HG02642 (cell line): ENCODE measurements at regions not wholly inside any gene's neighbourhood (a gene's known extent, or its start where the extent isn't known, plus 50 kb on each side); places are given as distances from the start of the nearest gene placed in this dataset.
"Not testable (repeated sequence)": the region's sequence is repeated elsewhere in the genome, so short reads cannot be mapped to it uniquely, and the experiment has no call there.

Experiments used
- ATAC-seq: cut with Tn5 transposase; IDR thresholded peaks from one replicate; pipeline ENCODE4 v1.9.1; 2021; ENCODE audit warnings: mild to moderate bottlenecking; ENCODE audit not compliant: unreplicated experiment, poor library complexity

DNA sequence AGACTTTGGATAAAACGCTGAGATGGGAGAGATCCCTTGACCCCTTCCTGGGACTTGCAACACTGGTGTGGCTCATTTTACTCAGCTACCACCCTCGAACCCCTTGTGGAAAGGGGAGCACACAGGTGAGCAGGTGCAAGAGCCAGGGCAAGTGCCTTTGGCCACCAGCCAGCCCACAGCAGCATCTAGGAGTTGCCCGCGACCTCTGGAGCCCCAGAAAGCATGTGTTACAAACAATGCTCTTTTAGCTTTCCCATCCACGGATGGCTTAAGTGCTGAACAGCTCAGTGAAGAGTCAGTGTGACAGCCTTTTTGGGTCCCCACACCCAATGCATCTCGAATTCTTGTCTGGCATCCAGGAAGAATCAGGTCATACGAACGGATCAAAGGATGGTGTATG, 197.8 kb downstream of the MEMO1 start:
- ATAC-seq, result no peak

DNA sequence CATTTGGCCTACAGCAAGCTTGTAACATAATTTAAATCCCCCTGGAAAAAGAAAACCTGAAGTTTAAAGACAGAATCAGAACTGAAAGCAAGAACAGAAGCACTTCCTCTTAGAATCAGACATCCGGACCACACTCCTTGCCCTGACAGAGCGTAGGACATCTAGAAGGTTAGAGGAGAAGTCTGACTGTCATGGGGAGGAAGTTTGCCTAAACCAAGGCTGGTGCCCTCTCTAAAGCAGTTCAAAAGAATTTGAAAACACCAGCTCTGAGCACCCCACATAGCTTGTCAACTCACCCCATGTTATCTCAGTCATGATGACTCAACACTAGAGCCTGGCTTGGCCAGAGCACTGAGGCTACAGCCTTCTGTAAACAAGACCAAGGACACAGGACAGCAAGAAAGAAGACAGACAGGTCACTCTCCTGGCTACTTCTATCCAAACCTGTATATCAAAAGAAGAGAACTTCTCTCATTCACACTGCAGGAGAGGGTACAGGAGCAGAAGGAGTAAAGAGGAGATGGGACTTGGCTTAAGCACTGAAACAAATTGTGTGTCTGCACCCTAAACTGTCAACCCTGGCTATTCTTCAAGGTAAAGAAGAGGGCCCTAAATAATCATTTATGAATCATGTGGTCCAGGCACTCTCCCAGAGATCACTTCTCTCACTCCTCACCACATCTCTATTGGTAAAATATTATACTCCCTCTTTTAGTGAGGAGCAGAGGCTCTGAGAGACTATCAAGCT, 198.6 kb downstream of the MEMO1 start:
- ATAC-seq, result peak; percentile 99

DNA sequence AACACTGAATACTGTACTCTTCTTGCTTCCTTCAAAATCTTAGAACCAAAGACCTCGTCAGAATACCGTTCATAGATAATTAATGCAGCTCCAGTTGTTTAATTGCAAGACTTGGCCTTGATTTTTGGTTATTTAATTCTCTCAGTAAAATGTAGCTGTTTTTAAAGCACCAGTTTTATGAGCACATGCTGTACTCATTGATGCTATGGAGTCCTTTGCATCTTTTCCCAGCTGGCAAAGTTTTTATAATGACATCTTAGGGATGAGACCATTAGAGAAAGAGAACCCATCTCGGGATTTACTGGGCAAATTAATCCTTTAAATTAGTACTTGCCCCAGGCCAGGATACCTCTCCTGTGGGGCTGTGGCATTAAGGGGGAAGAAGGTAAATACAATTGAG, 199.3 kb downstream of the MEMO1 start:
- no peak for ATAC-seq

DNA sequence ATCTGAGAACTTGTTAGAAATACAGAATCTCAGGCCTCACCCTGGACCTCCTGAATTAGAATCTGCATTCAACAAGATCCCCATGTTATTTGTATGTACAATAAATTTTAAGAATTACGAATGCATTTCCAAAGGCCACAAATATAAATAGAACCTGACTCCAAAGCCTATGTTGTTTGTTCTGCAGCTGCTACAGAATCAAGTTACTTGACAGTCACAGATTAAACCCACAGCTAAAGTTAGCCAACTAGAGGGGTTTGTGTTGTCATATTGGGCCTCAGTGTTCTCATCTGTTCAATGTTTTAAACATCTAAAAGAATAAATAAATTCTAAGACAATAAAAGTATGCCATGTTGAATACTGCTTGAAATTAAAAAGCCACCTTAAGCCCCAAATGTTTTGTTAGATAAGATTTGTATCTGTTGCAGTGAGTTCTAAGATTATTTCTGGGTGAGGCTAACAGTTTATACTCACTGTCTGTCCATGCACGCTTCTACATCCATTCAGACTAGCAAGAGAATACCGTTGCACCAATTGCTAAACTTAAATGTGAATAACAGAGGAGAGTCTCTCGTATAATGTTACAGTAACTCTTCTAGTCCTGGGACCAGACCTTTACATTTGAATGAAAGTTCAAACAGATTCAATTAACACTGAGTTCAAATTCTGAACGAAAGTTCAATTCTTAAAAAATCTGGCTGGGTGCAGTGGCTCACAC, 200.4 kb downstream of the MEMO1 start:
- ATAC-seq, result no peak

DNA sequence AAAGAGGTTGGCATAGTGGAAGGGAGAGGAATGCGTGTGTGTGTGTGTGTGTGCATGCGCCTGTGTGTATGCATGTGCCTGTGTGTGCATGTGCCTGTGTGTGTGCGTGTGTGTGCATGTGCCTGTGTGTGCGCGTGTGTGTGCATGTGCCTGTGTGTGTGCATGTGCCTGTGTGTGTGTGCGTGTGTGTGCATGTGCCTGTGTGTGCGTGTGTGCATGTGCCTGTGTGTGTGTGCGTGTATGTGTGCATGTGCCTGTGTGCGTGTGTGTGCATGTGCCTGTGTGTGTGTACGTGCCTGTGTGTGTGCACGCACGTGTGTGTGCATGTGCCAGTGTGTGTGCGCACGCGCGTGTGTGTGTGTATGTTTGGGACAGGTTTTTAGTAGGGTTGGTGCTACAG, 205.1 kb downstream of the MEMO1 start:
- ATAC-seq, result no peak

DNA sequence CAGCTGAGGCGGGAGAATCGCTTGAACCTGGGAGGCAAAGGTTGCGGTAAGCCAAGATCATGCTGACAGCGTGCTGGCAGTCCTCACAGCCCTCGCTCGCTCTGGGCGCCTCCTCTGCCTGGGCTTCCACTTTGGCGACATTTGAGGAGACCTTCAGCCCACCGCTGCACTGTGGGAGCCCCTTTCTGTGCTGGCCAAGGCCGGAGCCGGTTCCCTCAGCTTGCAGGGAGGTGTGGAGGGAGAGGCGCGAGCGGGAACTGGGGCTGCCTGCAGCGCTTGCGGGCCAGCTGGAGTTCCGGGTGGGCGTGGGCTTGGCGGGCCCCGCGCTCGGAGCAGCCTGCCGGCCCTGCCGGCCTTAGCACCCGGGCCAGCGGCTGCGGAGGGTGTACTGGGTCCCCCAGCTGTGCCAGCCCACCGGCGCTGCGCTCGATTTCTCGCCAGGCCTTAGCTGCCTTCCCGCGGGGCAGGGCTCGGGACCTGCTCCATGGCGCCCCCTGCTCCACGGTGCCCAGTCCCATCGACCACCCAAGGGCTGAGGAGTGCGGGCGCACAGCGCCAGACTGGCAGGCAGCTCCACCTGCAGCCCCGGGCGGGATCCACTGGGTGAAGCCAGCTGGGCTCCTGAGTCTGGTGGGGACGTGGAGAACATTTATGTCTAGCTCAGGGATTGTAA, 207.2 kb downstream of the MEMO1 start:
- ATAC-seq, result not testable (repeated sequence)

DNA sequence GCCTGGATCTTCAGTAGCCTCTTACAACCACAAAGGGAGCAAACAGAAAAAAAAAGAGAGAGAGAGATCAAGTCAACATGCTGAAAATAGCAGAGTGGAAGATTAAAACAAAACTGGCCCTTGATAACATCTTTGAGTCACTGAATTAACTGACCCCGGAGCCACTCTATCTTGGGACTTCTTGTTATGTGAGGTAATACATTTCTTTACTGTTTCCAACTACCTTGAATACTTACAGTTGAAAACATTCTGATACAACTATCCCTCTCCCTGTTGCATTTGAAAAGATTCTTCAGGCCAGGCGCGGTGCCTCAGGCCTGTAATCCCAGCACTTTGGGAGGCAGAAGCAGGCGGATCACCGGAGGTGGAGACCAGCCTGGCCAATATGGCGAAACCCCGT, 208.1 kb downstream of the MEMO1 start:
- ATAC-seq, result no peak

DNA sequence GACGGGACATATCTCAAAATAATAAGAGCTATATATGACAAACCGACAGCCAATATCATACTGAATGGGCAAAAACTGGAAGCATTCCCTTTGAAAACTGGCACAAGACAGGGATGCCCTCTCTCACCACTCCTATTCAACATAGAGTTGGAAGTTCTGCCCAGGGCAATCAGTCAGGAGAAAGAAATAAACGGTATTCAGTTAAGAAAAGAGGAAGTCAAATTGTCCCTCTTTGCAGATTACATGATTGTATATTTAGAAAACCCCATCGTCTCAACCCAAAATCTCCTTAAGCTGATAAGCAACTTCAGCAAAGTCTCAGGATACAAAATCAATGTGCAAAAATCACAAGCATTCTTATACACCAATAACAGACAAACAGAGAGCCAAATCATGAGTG, 211.5 kb downstream of the MEMO1 start:
- not testable (repeated sequence) for ATAC-seq

DNA sequence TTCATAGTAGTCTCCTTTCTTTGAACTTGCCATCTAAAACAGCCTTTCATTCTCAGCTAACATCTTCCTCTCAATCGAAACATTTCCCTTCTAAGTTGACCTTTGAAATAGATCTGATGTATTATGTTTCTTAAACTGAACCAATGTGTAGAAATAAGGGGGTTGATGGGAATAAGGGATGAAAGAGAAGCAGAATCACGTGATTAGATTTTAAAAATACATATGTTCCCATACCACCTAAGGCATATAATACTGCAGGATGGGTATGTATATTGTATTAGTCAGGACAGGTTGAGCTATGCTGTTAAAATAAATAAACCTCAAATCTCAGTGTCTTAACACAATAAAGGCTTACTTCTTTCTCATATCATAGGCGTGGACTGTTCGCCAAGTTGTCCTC, 207.5 kb upstream of the SRD5A2 start:
- no peak for ATAC-seq

DNA sequence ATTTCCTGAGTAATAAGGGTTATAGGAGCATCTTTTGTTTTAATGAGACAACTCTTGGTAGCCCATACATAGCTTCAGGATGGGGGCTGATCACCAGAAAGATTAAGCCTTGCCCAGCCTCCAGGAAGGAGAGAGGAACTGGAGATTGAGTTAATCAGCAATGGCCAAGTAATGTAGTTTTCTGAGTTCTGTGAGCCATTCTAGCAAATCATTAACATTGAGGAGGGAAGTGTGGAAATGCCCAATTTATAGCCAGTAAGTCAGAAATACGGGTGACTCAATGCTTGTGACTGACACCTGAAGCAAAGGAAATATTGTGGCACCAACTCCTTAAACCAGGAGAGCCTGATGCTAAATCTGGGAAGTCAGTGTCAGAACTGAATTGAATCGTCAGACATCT, 205.1 kb upstream of the SRD5A2 start:
- ATAC-seq, result no peak

DNA sequence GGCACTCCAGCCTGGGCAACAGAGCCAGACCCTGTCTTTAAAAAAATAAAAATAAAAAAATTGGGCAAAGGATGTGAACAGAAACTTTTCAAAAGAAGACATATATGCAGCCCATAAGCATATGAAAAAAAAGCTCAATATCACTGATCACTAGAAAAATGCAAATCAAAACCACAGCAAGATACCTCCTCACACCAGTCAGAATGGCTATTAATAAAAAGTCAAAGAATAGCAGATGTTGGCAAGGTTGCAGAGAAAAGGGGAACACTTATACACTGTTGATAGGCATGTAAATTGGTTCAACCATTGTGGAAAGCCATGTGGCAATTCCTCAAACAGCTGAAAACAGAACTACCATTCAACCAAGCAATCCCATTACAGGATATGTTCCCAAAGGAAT, 204.1 kb upstream of the SRD5A2 start:
- no peak for ATAC-seq

DNA sequence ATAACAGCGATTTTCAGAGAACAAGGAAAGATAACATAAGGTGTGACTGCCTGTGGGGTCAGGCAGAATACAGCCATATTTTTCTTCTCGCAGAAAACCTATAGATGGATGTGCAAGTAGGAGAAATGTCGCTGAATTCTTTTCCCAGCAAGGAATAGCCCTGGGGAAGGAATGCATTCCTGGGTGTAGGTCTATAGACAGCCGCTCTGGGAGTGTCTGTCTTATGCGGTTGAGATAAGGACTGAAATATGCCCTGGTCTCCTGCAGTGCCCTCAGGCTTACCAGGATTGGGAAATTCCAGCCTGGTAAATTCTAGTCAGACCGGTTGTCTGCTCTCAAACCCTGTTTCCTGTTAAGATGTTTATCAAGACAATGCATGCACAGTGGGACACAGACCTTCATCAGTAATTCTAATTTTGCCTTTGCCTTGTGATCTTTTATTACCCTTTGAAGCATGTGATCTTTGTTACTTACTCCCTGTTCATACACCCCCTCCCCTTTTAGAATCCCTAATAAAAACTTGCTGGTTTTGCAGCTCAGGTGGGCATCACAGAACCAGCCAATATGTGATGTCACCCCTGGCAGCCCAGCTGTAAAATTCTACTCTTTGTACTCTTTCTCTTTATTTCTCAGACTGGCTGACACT, 202.8 kb upstream of the SRD5A2 start:
- ATAC-seq, result not testable (repeated sequence)

DNA sequence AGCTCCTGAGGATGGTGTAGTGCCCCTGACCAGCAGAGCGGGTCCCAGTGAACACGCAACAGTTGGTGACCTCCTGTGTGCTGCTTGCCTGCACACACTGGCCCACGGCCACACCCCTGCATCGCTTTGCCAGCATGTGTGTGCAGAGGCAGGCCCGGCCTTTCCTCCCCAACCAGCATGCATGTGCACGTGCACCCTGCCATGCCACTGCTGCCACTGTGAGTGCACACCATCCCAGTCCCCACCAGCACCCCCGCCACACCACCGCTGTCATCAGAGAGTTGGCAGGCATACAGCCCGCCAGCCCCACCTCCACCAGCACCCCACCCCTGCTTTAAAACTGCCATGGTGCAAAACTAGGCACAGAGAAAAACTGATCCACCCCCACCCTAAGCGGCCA, 197.4 kb upstream of the SRD5A2 start:
- no peak for ATAC-seq

DNA sequence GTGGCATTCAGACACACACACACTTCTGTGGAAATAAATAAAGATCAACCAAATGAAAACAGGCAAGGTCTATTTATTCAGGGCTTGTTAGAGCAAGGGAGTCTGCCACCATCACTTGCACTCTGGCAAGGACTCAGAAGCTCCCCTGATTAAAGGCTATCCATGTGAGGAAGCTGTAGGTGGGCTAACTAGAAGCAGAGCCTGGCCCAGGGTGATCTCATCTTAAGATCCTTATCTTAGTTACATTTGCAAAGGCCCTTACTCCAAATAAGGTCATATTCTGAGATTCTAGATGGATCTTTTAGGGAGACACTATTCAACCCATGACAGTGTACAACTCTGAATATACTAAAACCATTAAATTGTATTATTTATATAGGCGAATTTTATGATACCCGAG, 190.0 kb upstream of the SRD5A2 start:
- no peak for ATAC-seq

DNA sequence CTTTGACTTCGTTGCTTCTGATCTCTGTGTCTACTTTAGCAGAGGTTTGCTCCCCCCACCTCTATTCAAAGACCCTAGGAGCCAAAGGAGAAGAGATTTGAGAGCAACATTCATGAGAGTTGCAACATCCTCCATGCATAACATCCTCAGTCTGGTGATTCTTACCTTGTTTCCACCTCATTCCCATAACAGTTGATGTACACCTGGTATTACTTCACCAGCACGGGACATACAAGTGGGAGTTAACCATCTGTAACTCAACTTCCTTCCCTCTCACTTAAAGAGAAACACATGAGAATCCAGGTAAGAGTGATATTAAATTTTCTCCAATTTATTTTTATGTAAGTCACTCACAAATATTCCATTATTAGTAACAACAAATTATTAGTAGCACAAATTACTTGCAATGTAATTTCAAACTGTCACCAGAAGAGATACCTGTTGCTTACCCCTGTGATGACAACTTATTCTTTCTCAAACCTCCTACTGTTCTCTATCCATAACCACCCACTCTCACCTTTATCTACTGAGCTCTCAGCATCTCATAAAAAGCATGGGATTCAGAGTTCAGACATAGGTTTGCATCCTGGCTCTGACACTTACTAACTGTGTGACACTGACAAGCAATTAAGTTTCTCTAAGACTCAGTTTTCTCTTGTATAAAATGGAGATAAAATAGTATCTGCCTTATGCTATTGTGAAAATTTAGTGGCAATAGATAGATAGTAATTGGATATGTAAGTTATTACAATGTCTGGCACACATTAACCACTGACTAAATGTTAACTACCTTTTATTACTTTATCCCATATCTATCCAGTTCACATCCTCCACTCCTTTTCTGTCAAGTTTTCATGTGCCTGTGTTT, 184.6 kb upstream of the SRD5A2 start:
- ATAC-seq, result no peak

DNA sequence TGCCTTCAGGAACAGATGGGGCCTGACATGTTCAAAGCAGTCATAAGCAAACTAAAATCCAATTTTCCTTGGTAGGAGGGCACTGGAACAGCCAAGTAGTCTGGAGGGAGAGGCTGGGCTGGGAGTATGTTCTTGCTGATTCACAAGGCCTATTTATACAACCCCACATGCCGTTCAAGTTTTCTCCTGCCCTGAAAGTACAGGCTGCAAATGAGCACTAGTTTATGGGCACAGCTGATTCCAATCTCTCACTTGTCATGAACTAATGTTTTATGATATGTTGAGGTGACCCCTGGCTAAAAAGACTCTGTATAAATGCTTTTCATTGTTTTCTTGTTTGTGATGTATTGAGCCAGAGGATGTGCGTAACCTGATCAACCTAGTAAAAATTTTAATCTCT, 183.4 kb upstream of the SRD5A2 start:
- no peak for ATAC-seq

DNA sequence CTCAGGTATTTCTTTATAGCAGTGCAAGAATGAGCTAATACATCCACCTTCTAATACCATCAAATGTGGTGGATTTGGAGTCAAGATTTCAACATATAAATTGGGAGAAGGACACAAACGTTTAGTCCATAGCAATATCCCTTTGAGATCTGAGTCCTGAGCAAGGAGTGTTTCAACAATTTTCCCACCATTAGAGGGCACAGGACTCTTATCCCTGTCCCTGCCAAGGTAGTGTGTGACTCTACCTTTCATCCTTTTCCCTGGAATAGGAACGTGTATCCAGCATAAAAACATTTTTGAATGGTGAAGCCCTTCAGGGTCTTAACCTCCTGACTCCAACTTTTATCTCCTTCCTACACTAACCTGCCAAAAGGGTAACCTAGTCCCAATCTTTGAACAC, 181.3 kb upstream of the SRD5A2 start:
- no peak for ATAC-seq

DNA sequence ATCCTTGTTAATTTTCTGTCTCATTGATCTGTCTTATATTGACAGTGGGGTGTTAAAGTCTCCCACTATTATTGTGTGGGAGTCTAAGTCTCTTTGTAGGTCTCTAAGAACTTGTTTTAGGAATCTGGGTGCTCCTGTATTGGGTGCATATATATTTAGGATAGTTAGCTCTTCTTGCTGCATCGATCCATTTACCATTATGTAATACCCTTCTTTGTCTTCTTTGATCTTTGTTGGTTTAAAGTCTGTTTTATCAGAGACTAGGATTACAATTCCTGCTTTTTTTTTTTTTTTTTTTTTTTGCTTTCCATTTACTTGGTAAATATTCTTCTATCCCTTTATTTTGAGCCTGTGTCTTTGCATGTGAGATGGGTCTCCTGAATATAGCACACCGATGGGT, 176.6 kb upstream of the SRD5A2 start:
- not testable (repeated sequence) for ATAC-seq

DNA sequence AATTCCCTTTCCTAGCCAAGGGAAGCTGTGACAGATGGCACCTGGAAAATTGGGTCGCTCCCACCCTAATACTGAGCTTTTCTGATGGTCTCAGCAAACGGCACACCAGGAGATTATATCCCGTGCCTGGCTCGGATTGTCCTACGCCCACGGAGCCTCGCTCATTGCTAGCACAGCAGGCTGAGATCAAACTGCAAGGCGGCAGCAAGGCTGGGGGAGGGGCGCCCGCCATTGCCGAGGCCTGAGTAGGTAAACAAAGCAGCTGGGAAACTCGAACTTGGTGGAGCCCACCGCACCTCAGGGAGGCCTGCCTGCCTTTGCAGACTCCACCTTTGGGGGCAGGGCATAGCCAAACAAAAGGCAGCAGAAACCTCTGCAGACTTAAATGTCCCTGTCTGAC, 168.0 kb upstream of the SRD5A2 start:
- not testable (repeated sequence) for ATAC-seq

DNA sequence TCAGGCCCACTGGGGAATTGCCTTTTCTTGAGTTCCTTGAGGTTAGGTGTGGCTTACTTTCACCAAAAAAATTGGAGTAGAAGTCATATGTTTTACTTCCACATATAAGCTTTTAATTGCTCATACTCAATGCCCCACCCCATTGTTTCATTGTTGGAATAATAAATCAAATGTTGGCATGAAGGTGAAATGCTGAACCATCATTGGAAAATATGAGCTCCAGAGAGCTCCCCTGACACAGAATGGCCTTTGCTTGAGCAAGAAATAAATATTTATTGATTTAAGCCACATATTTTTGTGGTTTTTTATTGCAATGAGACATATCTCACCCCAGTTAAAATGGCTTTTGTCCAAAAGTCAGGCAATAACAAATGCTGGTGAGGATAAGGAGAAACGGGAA, 167.3 kb upstream of the SRD5A2 start:
- ATAC-seq, result no peak
